DMS 273 (cell line): ENCODE measurements at regions not wholly inside any gene's neighbourhood (a gene's known extent, or its start where the extent isn't known, plus 50 kb on each side); places are given as distances from the start of the nearest gene placed in this dataset.
A peak's percentile ranks its signal among the peaks of the same experiment; 100 is the strongest.

Experiments used
- DNase-seq: peaks from one replicate; lab custom pipeline; 2025; ENCODE audit not compliant: unreplicated experiment; lab: John Stamatoyannopoulos, UW

DNA sequence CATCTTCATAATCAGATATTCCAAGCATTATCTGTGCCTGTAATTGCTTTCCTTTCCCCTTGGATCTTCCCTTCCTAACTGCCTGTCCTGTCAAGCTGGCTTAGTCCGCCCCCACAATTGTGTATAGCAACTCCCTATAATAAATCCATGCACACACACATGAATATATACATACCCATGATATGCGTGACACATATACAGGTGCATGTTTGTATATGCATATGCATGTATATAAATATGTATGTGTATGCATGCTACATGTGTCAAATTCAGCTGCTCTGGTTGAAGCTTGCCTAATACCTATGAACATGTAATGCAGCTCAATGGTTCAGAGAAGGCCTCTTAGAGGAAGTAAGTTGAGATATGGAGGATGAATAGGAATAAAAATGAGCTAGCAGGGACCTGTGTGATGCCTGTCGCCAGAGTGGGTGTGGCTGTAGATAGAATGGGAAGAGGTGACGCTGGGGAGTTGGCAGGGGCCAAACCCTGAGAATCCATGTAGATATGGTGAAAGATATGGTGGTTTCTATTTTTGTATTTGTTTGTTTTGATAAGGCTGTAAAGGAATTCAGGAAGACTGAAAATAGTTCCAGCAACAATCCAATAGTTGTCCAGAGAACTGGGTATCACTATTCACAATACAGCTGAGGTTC is 595.0 kb upstream of the BOD1L1 start:
- DNase-seq = no peak

GRCh38 chr4:14223461-14223860 is 595.9 kb upstream of the BOD1L1 start:
- DNase-seq = no peak

GRCh38 chr4:14225688-14226207 is 598.2 kb upstream of the BOD1L1 start:
- no peak for DNase-seq

GRCh38 chr4:14233126-14233525 is 605.6 kb upstream of the BOD1L1 start:
- no peak for DNase-seq

GRCh38 chr4:14234307-14234706 is 606.8 kb upstream of the BOD1L1 start:
- DNase-seq = no peak

DNA sequence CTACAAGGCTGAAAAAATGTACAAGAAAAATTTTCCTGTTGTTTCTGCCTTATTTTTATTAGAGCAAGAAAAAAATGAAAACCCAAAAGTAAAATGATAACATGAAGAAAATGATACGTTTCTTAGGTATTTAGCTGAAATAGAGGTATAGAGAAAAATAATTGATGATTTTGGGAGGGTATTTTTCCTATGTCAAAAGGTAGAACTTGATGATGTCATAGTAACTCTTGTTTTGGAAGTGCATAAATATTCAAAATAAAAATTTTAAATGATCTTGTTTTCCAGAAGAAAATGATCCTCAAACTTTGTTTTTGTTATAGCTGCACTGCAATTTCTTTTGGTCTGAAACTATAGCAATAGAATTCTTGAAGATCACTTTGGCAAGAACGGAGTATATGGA is 608.8 kb upstream of the BOD1L1 start:
- no peak for DNase-seq

- no peak for DNase-seq
These were observed 610.4 kb upstream of the BOD1L1 start for GRCh38 chr4:14237911-14238310.

DNA sequence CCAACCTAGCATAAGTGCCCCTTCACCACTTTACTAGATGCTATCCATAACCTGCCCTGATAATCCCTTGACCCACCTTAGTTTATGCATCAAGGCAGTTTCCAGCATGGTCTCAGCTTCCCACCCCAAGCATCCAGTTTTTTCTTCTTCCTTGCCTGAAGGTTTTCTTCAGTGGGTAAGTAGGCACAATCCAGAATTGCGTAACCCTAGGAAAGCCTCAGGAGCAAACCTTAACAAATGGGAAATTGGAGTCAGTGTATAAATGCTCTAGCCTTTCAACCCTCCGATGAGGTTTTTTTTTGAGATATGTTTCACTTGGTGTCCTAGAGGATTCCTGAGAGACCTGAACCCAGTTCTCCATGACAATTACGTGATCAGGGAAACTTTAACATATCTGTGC is 614.0 kb upstream of the BOD1L1 start:
- DNase-seq = no peak

- DNase-seq = no peak
These were observed 620.2 kb upstream of the BOD1L1 start for GRCh38 chr4:14247767-14248166.

DNA sequence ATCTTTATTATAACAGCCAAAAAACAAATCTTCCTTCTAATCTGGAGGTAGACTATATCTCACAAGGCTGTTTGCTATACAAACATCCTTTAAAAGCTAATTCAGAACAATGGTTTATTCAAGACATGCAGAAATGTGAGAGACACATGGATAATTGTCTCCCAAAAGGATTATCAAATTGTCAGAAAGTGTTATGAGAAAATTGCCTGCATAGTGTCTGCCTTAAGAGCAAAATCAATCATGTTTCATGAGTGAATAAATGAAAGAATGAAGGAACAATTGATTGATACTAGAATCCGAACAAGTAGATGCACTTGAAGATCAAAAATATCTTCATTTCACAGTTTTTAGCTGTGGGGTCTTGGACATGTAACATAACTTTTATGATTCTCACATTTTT is 621.7 kb upstream of the BOD1L1 start:
- no peak for DNase-seq

- peak; percentile 51 for DNase-seq
These were observed 626.7 kb upstream of the BOD1L1 start for GRCh38 chr4:14254252-14254651.

DNA sequence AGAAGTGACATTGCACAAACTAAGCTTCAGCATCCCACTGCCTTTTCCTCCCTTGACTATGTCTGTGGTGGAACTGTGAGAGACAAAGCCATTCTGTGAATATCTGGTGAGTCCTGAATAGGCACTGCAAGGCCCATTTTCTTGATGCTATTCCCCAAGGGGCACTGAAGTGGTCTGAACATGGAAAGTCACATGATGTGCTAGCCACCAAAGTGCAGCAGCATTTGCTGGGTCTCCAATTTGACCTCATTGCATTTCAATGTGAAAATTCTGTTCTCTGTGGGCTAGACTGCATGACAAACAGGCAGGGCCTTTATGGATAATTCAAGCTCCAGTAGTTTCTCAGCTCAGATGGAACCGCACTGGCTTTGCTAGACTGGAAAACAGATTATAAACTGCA is 627.4 kb upstream of the BOD1L1 start:
- DNase-seq = no peak

DNA sequence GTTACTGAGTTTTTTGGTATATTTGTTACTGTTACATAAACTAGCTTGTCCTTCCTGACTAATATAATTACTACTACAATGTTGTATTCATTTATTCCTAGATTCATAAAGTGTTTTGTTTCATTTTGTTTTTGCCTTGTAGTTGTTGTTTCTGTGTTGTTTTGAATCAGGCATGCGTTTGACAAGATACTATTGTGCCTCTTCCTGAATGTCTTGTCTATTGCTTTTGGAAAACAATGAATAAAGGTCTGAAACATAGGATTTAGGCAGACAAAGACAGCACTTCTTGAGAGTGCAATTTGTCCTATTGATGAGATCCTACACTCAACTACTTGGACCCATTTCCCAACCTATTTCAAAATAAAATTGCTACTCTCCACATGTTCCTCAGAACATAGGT is 630.4 kb upstream of the BOD1L1 start:
- DNase-seq = no peak

DNA sequence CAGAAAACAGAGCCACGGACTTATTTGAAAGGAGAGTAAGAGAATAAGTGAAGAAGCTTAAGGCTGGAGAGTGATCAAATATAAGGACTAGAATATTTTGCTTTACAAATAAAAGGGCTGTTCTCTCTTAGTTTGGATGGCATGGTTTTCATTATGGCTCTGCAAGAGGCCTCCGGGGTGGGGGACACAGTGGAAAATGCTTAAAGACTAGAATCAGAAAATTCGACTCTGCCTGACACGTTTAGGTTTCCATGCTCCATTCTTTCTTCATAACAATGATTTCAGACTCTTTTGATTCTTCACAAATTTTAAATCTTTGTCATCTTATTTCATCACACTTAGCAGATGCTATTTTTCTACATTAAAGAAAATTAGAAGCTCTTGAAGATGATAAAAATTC is 632.4 kb upstream of the BOD1L1 start:
- no peak for DNase-seq

DNA sequence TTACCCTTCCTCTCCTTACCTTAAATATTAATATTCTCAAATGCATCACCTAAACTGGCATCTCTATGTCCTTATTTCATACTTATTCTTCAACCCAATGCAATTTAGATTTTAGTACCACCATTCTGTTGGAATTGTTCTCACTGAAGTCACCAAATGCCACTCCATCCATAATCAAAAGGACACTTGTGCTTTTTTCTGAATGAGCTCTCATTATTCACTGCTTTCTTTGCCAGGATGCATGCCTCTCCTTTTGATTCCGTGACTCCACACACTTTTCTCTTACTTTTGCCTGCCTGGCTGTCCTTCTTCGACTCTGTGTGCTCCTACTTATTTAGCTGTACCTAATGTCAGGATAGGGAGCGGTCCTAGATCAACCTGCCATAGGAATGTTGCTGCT is 633.1 kb upstream of the BOD1L1 start:
- DNase-seq = no peak

DNA sequence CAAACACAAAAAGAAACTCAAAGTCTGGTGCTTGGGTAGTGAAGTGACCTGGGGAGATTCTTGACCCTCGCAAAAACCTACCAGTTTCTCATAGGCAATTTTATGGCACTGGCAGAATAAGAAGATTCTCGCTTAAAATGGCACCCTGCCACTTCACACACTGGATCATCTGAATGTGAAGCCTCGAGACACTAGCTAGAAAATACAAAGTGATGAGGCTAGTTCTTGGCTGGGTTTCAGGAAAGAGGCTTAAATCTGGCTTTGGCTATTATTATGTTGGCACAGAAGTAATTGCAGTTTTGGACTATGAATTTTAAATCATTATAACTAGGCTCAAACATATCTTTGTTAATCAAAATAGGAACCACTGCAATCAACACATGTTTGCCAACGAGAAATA is 634.7 kb upstream of the BOD1L1 start:
- DNase-seq = no peak

DNA sequence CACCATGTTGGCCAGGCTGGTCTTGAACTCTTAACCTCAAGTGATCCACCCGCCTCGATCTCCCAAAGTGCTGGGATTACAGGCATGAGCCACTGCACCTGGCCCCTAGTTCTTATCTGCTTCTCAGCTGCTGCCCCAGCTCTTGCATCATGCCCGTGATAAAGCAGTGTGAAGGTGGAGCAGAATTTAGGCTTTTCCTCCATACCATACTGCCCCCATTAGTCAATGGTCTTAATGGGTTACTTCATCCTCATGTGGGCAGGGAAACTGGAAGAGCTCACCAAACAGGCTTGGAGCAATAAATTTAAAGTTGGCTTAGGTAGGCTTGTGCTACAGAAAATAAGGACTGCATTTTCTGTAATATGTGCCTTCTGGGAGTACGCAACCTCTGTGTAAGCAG is 636.9 kb upstream of the BOD1L1 start:
- DNase-seq = no peak

DNA sequence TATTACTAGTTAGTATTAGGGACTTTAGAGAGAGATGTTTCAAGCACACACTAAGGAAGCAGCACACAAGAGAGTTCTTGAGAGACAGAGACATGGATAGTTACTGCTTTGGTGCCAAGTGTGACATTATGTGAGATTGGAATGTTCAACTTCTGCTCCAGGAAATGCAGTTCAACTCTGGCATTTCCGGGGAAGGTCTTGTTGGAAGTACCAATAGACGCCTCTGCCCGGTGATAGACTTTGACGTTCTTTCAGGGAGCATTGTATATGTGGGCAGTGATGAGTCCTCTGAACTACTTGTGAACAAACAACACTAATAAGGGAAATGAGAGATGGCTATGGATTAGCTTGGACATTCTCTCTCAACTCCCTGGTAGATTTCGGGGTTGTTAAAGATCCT is 638.1 kb upstream of the BOD1L1 start:
- no peak for DNase-seq

- DNase-seq = peak; percentile 1
These were observed 640.0 kb upstream of the BOD1L1 start for GRCh38 chr4:14267373-14268060.

DNA sequence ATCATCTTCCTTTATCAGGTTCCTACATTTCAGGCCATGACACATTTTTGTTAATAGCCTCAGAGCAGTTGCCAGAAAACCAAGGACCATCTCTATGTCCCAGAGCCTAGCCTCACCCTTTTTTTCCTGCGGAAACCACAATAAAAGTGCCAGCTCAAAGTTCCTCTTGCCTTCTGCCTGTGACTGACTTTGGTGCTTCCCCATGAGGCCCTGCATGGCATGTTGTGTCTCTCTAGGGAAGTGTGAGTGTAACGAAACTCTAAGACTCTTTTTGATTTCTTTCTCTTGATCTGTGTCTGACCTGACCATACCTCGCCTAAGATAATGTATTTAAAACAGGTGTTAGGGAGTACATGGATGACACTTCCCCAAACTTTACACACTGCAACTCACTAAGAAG is 642.3 kb upstream of the BOD1L1 start:
- no peak for DNase-seq

DNA sequence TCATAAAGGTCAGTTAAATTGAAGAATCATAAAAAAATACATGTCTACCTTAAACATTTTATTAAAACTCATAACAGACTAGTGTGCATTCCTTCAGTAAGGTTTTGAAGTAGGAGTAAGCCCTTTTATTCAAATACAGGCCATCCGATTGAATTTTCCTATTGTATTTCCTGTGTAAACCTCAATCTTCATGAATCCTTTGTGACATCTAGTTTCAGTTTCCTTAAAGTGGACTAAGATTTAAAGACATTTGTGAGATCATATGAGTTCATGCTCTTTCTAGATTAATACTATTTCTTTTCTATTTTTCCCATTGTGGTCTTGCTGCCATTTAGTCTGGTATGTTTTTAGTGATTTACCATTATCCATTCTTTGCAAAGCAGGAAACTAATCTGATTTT is 644.7 kb upstream of the BOD1L1 start:
- no peak for DNase-seq

- DNase-seq = no peak
These were observed 650.0 kb upstream of the BOD1L1 start for GRCh38 chr4:14277505-14277904.

- DNase-seq = no peak
These were observed 653.0 kb upstream of the BOD1L1 start for GRCh38 chr4:14280567-14280966.
